ENCODE measurements at regions not wholly inside any gene's neighbourhood (a gene's known extent, or its start where the extent isn't known, plus 50 kb on each side); places are given as distances from the start of the nearest gene placed in this dataset.

GRCh38 chr1:181383695-181384094 lies 99.6 kb upstream of the CACNA1E start:
- FAIRE-seq: no peak
- no peak for DNase-seq (ENCODE audit: low spot score)

GRCh38 chr1:181386340-181386739 lies 97.0 kb upstream of the CACNA1E start:
- DNase-seq (ENCODE audit: low spot score) (no peak), FAIRE-seq (no peak)

- FAIRE-seq (no peak), DNase-seq (ENCODE audit: low spot score) (no peak)
Measured at GRCh38 chr1:181386951-181387350, 96.4 kb upstream of the CACNA1E start.

GRCh38 chr1:181387702-181388101 lies 95.6 kb upstream of the CACNA1E start:
- DNase-seq (ENCODE audit: low spot score) (no peak), FAIRE-seq (no peak)

- no peak for FAIRE-seq
- DNase-seq (ENCODE audit: low spot score): no peak
Measured at GRCh38 chr1:181390410-181391077, 92.8 kb upstream of the CACNA1E start.

GRCh38 chr1:181391301-181391900 lies 91.9 kb upstream of the CACNA1E start:
- DNase-seq (ENCODE audit: low spot score) (no peak), FAIRE-seq (no peak)

GRCh38 chr1:181392133-181392532 lies 91.2 kb upstream of the CACNA1E start:
- FAIRE-seq: no peak
- DNase-seq (ENCODE audit: low spot score): no peak

- DNase-seq (ENCODE audit: low spot score) (no peak), FAIRE-seq (no peak)
Measured at GRCh38 chr1:181392613-181393220, 90.6 kb upstream of the CACNA1E start.

- FAIRE-seq: no peak
Measured at GRCh38 chr1:181394766-181395165, 88.6 kb upstream of the CACNA1E start.

GRCh38 chr1:181396171-181396670 lies 87.1 kb upstream of the CACNA1E start:
- no peak for FAIRE-seq
- no peak for DNase-seq (ENCODE audit: low spot score)

More at GRCh38 chr1:181394766-181395165, 88.6 kb upstream of the CACNA1E start:
- DNase-seq (ENCODE audit: low spot score): no peak

GRCh38 chr1:181396811-181397210 lies 86.5 kb upstream of the CACNA1E start:
- FAIRE-seq: no peak
- DNase-seq (ENCODE audit: low spot score): no peak

- DNase-seq (ENCODE audit: low spot score) (no peak), FAIRE-seq (no peak)
Measured at GRCh38 chr1:181397845-181398244, 85.5 kb upstream of the CACNA1E start.

GRCh38 chr1:181398544-181398943 lies 84.8 kb upstream of the CACNA1E start:
- no peak for FAIRE-seq
- no peak for DNase-seq (ENCODE audit: low spot score)

GRCh38 chr1:181405584-181405983 lies 77.7 kb upstream of the CACNA1E start:
- FAIRE-seq (no peak), DNase-seq (ENCODE audit: low spot score) (no peak)

- FAIRE-seq: no peak
- DNase-seq (ENCODE audit: low spot score): no peak
Measured at GRCh38 chr1:181406989-181407388, 76.3 kb upstream of the CACNA1E start.

GRCh38 chr1:181409981-181410380 lies 73.3 kb upstream of the CACNA1E start:
- no peak for FAIRE-seq

GRCh38 chr1:181412746-181413145 lies 70.6 kb upstream of the CACNA1E start:
- DNase-seq (ENCODE audit: low spot score) (no peak), FAIRE-seq (no peak)

More at GRCh38 chr1:181409981-181410380, 73.3 kb upstream of the CACNA1E start:
- DNase-seq (ENCODE audit: low spot score): no peak

GRCh38 chr1:181413195-181413815 lies 70.0 kb upstream of the CACNA1E start:
- no peak for FAIRE-seq
- DNase-seq (ENCODE audit: low spot score): no peak

GRCh38 chr1:181413836-181414235 lies 69.5 kb upstream of the CACNA1E start:
- no peak for FAIRE-seq
- no peak for DNase-seq (ENCODE audit: low spot score)

GRCh38 chr1:181416268-181416860 lies 67.0 kb upstream of the CACNA1E start:
- FAIRE-seq: no peak

GRCh38 chr1:181417915-181418314 lies 65.4 kb upstream of the CACNA1E start:
- DNase-seq (ENCODE audit: low spot score): no peak
- FAIRE-seq: no peak

More at GRCh38 chr1:181416268-181416860, 67.0 kb upstream of the CACNA1E start:
- no peak for DNase-seq (ENCODE audit: low spot score)
